ENCODE measurements at regions not wholly inside any gene's neighbourhood (a gene's known extent, or its start where the extent isn't known, plus 50 kb on each side); places are given as distances from the start of the nearest gene placed in this dataset.

GRCh38 chr15:88752501-88752900 is 50.7 kb upstream of the ACAN start (continued):
- no peak for TF ChIP-seq ASH2L (IDR thresholded peaks at IDR 0.05; ENCODE audit: insufficient read length, low read depth, low read length)

- Histone ChIP-seq H3K27ac (ENCODE audit: extremely low read length, insufficient read depth, low read length) (no peak overlapping the region), H3K27me3 (ENCODE audit: control insufficient read depth in 1 of 2, insufficient read depth in 2 of 2, low read length in 2 of 2) (no peaks in the 10 kb centered on the region; a peak in 1 of 5 replicates), H3K4me2 (ENCODE audit: low read depth, low read length) (no peak overlapping the region), H3K4me3 (replicated peaks in 1 of 3; ENCODE audit: insufficient read depth in 1 of 3, low read depth in 2 of 3, low read length in 3 of 3) (no peak overlapping the region), H3K36me3 (replicated peaks in 1 of 2; ENCODE audit: control insufficient read depth in 1 of 2, insufficient read depth in 2 of 2, low read length in 2 of 2) (no peaks in the 10 kb centered on the region), H3K9me3 (ENCODE audit: low read length) (no peaks in the 10 kb centered on the region), H2AFZ (ENCODE audit: low read length) (no peak overlapping the region), H3K9ac (ENCODE audit: insufficient read depth, low read depth, low read length) (no peak overlapping the region), H3K4me1 (ENCODE audit: insufficient read depth, low read length) (no peaks in the 10 kb centered on the region), H4K20me1 (ENCODE audit: insufficient read depth, low read length) (no peaks in the 10 kb centered on the region), H3K79me2 (ENCODE audit: insufficient read depth, low read length) (no peaks in the 10 kb centered on the region)
- no TSS peak for BruUV-seq (replicated peaks)
- ATAC-seq (no peak), DNase-seq (ENCODE audit: low spot score) (no peak), FAIRE-seq (no peak)
- in situ Hi-C loops (cut with HindIII; ENCODE audit: extremely low pct_ligation_motif_present, low pct_unique_long_range_greater_than_20kb) (no loop called here), intact Hi-C loops (cut with micrococcal nuclease; ENCODE audit: unreplicated experiment) (no loop called here)
- TF ChIP-seq ZNF235 (CRISPR knock-in tag; IDR thresholded peaks at IDR 0.05; ENCODE audit: borderline replicate concordance) = no peak
- TF ChIP-seq MAFK (conservative IDR thresholded peaks at IDR 0.05 in 1 of 2, IDR thresholded peaks at IDR 0.05 in 1 of 2; ENCODE audit: low read length in 2 of 2) = no peak
- no peak for TF ChIP-seq CHD2 (IDR thresholded peaks at IDR 0.05; ENCODE audit: low read depth, low read length)
- no peak for TF ChIP-seq HOXA9 (CRISPR knock-in tag; IDR thresholded peaks at IDR 0.05; ENCODE audit: borderline replicate concordance)
- no peak for TF ChIP-seq ZNF580 (CRISPR knock-in tag; IDR thresholded peaks at IDR 0.05; ENCODE audit: borderline replicate concordance, low read depth)
- no peak for TF ChIP-seq SSRP1 (CRISPR knock-in tag; IDR thresholded peaks at IDR 0.05)
- POLR2A ChIA-PET = no interaction called here
- CTCF ChIA-PET (ENCODE audit: low intra/inter-chr PET ratio, low total read pairs) = no interaction called here
These were observed 50.3 kb upstream of the ACAN start for GRCh38 chr15:88752951-88753350.
